ENCODE measurements at regions not wholly inside any gene's neighbourhood (a gene's known extent, or its start where the extent isn't known, plus 50 kb on each side); places are given as distances from the start of the nearest gene placed in this dataset.

- intact Hi-C loops (cut with micrococcal nuclease), result no loop called here
- no peak for DNase-seq
- Histone ChIP-seq H3K9ac (ENCODE audit: low read length) (no peak overlapping the region), H3K36me3 (replicated peaks in 1 of 2; ENCODE audit: control extremely low read depth in 1 of 2, control insufficient read depth in 1 of 2, extremely low read depth in 1 of 2, insufficient read depth in 2 of 2, low read length in 1 of 2) (no peaks in the 10 kb centered on the region), H3K4me2 (replicated peaks; ENCODE audit: low read depth, low read length, poor library complexity, severe bottlenecking) (no peak overlapping the region), H3K27me3 (replicated peaks in 1 of 4; ENCODE audit: control extremely low read depth in 1 of 4, control insufficient read depth in 3 of 4, insufficient read depth in 4 of 4, low read length in 3 of 4) (no peaks in the 10 kb centered on the region), H3K79me2 (ENCODE audit: control insufficient read depth, insufficient read depth, low read length) (no peaks in the 10 kb centered on the region), H3K9me3 (ENCODE audit: control extremely low read depth in 1 of 3, control insufficient read depth in 2 of 3, insufficient read depth in 1 of 3, low read length in 2 of 3) (peaks cover 0 to 29% (median 3%) of the 10 kb centered on the region in 3 donors), H4K20me1 (ENCODE audit: control insufficient read depth, insufficient read depth, low read length, poor library complexity, severe bottlenecking) (no peaks in the 10 kb centered on the region), H3K27ac (ENCODE audit: low read length in 2 of 2) (no peak overlapping the region), H3K4me3 (ENCODE audit: control extremely low read depth in 1 of 5, extremely low read depth in 1 of 5, insufficient read depth in 1 of 5, low read depth in 2 of 5, low read length in 4 of 5) (no peak overlapping the region), H3K4me1 (ENCODE audit: control insufficient read depth in 2 of 2, insufficient read depth in 2 of 2, low read length in 2 of 2) (no peaks in the 10 kb centered on the region), H2AFZ (ENCODE audit: insufficient read depth, low read depth, low read length, poor library complexity, severe bottlenecking) (no peak overlapping the region)
- ChIA-PET POLR2A (no interaction called here), CTCF (no interaction called here)
- Mint-ChIP-seq H3K4me3 (no peak overlapping the region), H3K4me1 (no peaks in the 10 kb centered on the region), H3K27me3 (no peaks in the 10 kb centered on the region), H3K9me3 (ENCODE audit: insufficient read depth) (peaks cover 5% of the 10 kb centered on the region), H3K27ac (no peak overlapping the region)
- TF ChIP-seq, protein P1, sequence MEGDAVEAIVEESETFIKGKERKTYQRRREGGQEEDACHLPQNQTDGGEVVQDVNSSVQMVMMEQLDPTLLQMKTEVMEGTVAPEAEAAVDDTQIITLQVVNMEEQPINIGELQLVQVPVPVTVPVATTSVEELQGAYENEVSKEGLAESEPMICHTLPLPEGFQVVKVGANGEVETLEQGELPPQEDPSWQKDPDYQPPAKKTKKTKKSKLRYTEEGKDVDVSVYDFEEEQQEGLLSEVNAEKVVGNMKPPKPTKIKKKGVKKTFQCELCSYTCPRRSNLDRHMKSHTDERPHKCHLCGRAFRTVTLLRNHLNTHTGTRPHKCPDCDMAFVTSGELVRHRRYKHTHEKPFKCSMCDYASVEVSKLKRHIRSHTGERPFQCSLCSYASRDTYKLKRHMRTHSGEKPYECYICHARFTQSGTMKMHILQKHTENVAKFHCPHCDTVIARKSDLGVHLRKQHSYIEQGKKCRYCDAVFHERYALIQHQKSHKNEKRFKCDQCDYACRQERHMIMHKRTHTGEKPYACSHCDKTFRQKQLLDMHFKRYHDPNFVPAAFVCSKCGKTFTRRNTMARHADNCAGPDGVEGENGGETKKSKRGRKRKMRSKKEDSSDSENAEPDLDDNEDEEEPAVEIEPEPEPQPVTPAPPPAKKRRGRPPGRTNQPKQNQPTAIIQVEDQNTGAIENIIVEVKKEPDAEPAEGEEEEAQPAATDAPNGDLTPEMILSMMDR (IDR thresholded peaks at IDR 0.05), result no peak
- TF ChIP-seq EZH2 (IDR thresholded peaks at IDR 0.05; ENCODE audit: borderline replicate concordance, insufficient read depth, low read depth, low read length, poor library complexity, severe bottlenecking), result no peak
- WGBS (ENCODE audit: insufficient coverage), result 51% methylated on average over 13 of the region's 15 CpGs
- ATAC-seq (ENCODE audit: low read depth), result no peak
Observed at GRCh38 chr2:2657121-2657962, 326.3 kb upstream of the MYT1L start.
